Loucy (cell line): ENCODE measurements at regions not wholly inside any gene's neighbourhood (a gene's known extent, or its start where the extent isn't known, plus 50 kb on each side); places are given as distances from the start of the nearest gene placed in this dataset.

Experiments used
- H2AFZ ChIP-seq: fragments of 200-600 bp; sonication (generic); 2 replicates; pipeline ENCODE4 v1.6.0; 2016; ENCODE audit warnings: antibody characterized with exemption, mild to moderate bottlenecking, low read length, moderate library complexity
- H3F3A ChIP-seq: fragments of 200-600 bp; 2 replicates; pipeline ENCODE4 v1.6.0; 2016; ENCODE audit warnings: antibody characterized with exemption, low read depth, mild to moderate bottlenecking
- H3K27me3 ChIP-seq: fragments of 200-600 bp; sonication (generic); 2 replicates; pipeline ENCODE4 v1.6.1; 2014; ENCODE audit warnings: low read length, mild to moderate bottlenecking; ENCODE audit not compliant: insufficient read depth, poor library complexity, severe bottlenecking
- H3K36me3 ChIP-seq: fragments of 200-600 bp; sonication (generic); 2 replicates; pipeline ENCODE4 v1.6.1; 2016; ENCODE audit warnings: low read length; ENCODE audit not compliant: insufficient read depth
- H3K4me1 ChIP-seq: fragments of 200-600 bp; sonication (generic); 2 replicates; pipeline ENCODE4 v1.5.1; 2014; ENCODE audit warnings: low read length, mild to moderate bottlenecking; ENCODE audit not compliant: insufficient read depth, poor library complexity, severe bottlenecking
- H3K4me2 ChIP-seq: fragments of 200-600 bp; sonication (generic); 2 replicates; pipeline ENCODE4 v1.6.0; 2014; ENCODE audit warnings: antibody characterized with exemption, low read length, low read depth, mild to moderate bottlenecking; ENCODE audit not compliant: poor library complexity, severe bottlenecking
- H3K4me3 ChIP-seq: fragments of 200-600 bp; sonication (generic); 2 replicates; pipeline ENCODE4 v1.5.1; 2014; ENCODE audit warnings: low read length, mild to moderate bottlenecking, mixed read lengths; ENCODE audit not compliant: poor library complexity, severe bottlenecking
- H3K79me2 ChIP-seq: fragments of 200-600 bp; sonication (generic); 2 replicates; pipeline ENCODE4 v1.6.1; 2014; ENCODE audit warnings: low read length; ENCODE audit not compliant: insufficient read depth
- H3K9ac ChIP-seq: fragments of 200-600 bp; sonication (generic); 2 replicates; pipeline ENCODE4 v1.6.0; 2014; ENCODE audit warnings: mild to moderate bottlenecking, low read depth, low read length, moderate library complexity; ENCODE audit not compliant: poor library complexity, severe bottlenecking
- H3K9me2 ChIP-seq: fragments of 200-600 bp; sonication (generic); replicated peaks from 2 replicates; pipeline ENCODE4 v1.6.1; 2016; ENCODE audit warnings: low read depth, low read length, mixed read lengths
- H3K9me3 ChIP-seq: fragments of 200-600 bp; sonication (generic); 2 replicates; pipeline ENCODE4 v1.6.1; 2014; ENCODE audit warnings: mild to moderate bottlenecking, antibody characterized with exemption, low read length, low read depth; ENCODE audit not compliant: insufficient read depth
- H4K20me1 ChIP-seq: fragments of 200-600 bp; sonication (generic); 2 replicates; pipeline ENCODE4 v1.6.0; 2014; ENCODE audit warnings: antibody characterized with exemption, low read length, mild to moderate bottlenecking; ENCODE audit not compliant: insufficient read depth, poor library complexity, severe bottlenecking
- EZH2phosphoT487 ChIP-seq: fragments of 200-600 bp; IDR thresholded peaks from 2 replicates; pipeline ENCODE4 v1.6.1; 2018; ENCODE audit warnings: antibody characterized with exemption, mild to moderate bottlenecking, moderate library complexity, borderline replicate concordance
- TF ChIP-seq, protein P1 (sequence below): fragments of 200-600 bp; sonication (generic); conservative IDR thresholded peaks from 2 replicates; pipeline ENCODE4 v1.5.1; 2014; ENCODE audit warnings: mild to moderate bottlenecking, antibody characterized with exemption, low read length

DNA sequence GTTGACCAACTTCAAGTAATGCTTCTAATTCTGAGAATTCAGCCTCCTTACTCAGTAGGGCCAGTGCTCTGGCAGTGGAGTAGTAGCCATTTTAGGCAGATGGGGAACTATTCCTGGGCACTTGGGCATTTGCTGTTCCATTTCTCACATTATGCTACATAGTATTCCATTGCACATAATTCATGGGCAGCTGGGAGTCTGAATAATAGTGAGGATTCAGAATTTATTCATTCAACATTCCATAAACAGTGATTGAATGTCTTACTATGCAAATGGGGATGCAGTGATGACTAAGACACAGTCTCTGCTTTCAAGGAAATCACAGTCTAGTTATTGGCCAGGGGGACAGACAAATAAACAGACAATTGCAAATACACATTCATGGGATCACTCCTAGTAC lies 301.0 kb upstream of the KCNN2 start:
- Histone ChIP-seq H3F3A (no peaks in the 10 kb centered on the region), H3K9me2 (no peaks in the 10 kb centered on the region), H4K20me1 (no peaks in the 10 kb centered on the region), H3K9me3 (no peaks in the 10 kb centered on the region), H3K27me3 (no peaks in the 10 kb centered on the region), H3K4me1 (no peaks in the 10 kb centered on the region), H3K4me3 (no peak overlapping the region), H3K36me3 (no peaks in the 10 kb centered on the region), H3K9ac (no peak overlapping the region), H3K79me2 (no peaks in the 10 kb centered on the region), H2AFZ (no peak overlapping the region), H3K4me2 (no peak overlapping the region)
- TF ChIP-seq, protein P1, sequence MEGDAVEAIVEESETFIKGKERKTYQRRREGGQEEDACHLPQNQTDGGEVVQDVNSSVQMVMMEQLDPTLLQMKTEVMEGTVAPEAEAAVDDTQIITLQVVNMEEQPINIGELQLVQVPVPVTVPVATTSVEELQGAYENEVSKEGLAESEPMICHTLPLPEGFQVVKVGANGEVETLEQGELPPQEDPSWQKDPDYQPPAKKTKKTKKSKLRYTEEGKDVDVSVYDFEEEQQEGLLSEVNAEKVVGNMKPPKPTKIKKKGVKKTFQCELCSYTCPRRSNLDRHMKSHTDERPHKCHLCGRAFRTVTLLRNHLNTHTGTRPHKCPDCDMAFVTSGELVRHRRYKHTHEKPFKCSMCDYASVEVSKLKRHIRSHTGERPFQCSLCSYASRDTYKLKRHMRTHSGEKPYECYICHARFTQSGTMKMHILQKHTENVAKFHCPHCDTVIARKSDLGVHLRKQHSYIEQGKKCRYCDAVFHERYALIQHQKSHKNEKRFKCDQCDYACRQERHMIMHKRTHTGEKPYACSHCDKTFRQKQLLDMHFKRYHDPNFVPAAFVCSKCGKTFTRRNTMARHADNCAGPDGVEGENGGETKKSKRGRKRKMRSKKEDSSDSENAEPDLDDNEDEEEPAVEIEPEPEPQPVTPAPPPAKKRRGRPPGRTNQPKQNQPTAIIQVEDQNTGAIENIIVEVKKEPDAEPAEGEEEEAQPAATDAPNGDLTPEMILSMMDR = no peak
- no peak for TF ChIP-seq EZH2phosphoT487

DNA sequence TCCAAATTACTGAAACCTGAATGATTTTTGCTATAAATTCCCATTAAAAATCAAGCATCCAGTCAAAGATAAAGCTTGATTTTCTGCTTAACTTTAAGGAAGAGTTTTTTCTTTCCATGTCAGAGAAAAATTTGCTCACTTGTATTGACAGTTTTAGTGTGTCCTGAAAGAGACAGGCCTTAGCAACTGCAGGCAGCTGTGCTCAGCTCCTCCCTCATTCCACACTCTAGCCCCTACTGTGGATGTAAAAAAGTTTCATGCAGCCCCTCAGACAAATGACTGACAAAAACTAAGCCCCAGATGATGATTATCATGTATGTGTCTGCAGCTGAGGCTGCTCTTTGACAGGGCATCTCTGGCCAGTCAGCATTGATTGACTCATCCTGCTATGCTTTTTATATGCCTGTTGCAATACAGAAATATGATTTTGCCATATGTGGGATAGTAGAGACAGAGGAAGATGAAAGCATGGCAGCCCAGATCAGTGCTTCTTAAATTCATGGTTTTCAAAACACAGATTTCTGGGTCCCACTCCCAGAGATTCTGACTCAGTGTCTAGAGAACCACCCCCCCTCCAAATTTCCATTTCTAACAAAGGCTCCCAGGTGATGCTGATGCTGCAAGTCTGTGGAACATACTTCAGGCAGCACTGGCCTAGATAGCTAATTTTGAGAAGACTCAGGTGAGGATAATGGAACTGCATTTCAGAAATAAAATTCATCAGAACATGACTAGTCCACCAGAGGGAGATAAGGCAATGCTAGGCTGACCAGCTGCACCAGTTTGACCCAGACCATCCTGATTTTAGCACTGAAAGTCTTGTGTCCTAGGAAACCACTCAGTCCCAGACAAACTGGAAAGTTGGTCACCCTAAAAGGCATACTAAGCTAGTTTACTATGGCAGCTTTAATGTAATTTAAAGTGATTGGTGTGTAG lies 298.7 kb upstream of the KCNN2 start:
- H3K27me3 ChIP-seq = no peaks in the 10 kb centered on the region
- H2AFZ ChIP-seq = no peak overlapping the region
- no peak overlapping the region for H3K4me2 ChIP-seq
- no peaks in the 10 kb centered on the region for H3F3A ChIP-seq
- H3K79me2 ChIP-seq = no peaks in the 10 kb centered on the region
- H3K4me1 ChIP-seq = no peaks in the 10 kb centered on the region
- no peaks in the 10 kb centered on the region for H4K20me1 ChIP-seq
- no peak overlapping the region for H3K9ac ChIP-seq
- no peaks in the 10 kb centered on the region for H3K36me3 ChIP-seq
- H3K9me3 ChIP-seq = no peaks in the 10 kb centered on the region
- H3K4me3 ChIP-seq = no peak overlapping the region
- no peaks in the 10 kb centered on the region for H3K9me2 ChIP-seq
- TF ChIP-seq, protein P1 = no peak
- no peak for TF ChIP-seq EZH2phosphoT487

GRCh38 chr5:114065912-114066311 lies 296.0 kb upstream of the KCNN2 start:
- no peaks in the 10 kb centered on the region for H3K79me2 ChIP-seq
- no peaks in the 10 kb centered on the region for H3K9me2 ChIP-seq
- no peaks in the 10 kb centered on the region for H3K4me1 ChIP-seq
- H3K36me3 ChIP-seq = no peaks in the 10 kb centered on the region
- H2AFZ ChIP-seq = no peak overlapping the region
- no peak overlapping the region for H3K4me2 ChIP-seq
- H3F3A ChIP-seq = no peaks in the 10 kb centered on the region
- H3K9me3 ChIP-seq = no peaks in the 10 kb centered on the region
- H3K4me3 ChIP-seq = no peak overlapping the region
- TF ChIP-seq EZH2phosphoT487 = no peak
- TF ChIP-seq, protein P1 = no peak
- H3K27me3 ChIP-seq = no peaks in the 10 kb centered on the region
- H3K9ac ChIP-seq = no peak overlapping the region
- no peaks in the 10 kb centered on the region for H4K20me1 ChIP-seq
